Stimulated activated CD8-positive, alpha-beta memory T cell treated with anti-CD3 and anti-CD28 coated beads, Interleukin-12 subunit alpha, Interleukin-12 subunit beta, amount 100 ng/mL, for 1 hour (primary cell): ENCODE measurements at regions not wholly inside any gene's neighbourhood (a gene's known extent, or its start where the extent isn't known, plus 50 kb on each side); places are given as distances from the start of the nearest gene placed in this dataset.

ENCODE experiments used
- DNase-seq: peaks from one replicate; pipeline ENCODE4 v3.0.0-alpha.2; 2020; ENCODE audit warnings: low read depth

- DNase-seq: no peak
Observed at GRCh38 chr12:75834591-75834990, 197.0 kb downstream of the PHLDA1 start.

GRCh38 chr12:75833268-75833667 lies 198.3 kb downstream of the PHLDA1 start:
- no peak for DNase-seq

- DNase-seq: no peak
Observed at GRCh38 chr12:75831402-75831801, 200.2 kb downstream of the PHLDA1 start.

- DNase-seq: no peak
Observed at GRCh38 chr12:75827061-75827460, 204.5 kb downstream of the PHLDA1 start.

- no peak for DNase-seq
Observed at GRCh38 chr12:75825686-75826085, 205.9 kb downstream of the PHLDA1 start.

GRCh38 chr12:75823475-75823874 lies 208.1 kb downstream of the PHLDA1 start:
- no peak for DNase-seq

GRCh38 chr12:75822416-75822815 lies 209.2 kb downstream of the PHLDA1 start:
- no peak for DNase-seq

DNA sequence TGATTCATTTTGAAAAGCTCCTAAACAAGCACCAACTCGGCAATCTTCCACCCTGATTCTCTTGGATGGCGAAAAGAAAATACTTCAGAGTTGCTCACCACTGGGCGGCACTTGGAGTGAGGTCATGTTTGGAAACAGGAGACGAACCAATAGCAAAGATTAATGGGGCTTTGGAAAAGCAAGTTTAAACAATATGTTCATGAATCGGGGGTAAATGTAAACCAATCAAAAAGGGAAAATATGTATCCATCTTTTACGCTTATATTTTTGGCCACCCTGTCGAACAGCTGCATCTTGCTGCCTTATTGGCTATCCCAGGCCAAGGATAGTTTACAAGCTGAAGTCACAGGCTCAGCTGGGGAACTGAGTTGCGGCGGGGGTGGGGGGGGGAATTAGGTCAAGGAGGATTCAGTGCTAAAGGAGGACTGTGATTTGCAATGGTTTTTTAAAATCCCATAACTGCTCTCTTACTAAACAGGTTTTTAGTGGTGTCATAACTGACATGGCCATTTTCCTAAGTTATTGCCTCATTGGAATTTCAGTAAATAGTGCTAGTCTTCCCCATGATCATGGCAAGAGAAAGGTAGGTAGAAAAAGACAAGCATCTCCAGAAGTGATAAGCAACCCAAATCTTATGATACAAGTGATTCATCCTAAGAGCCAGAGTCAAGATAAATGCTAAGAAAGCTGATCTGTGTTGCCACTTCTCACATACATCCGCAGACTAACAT lies 210.6 kb downstream of the PHLDA1 start:
- no peak for DNase-seq

DNA sequence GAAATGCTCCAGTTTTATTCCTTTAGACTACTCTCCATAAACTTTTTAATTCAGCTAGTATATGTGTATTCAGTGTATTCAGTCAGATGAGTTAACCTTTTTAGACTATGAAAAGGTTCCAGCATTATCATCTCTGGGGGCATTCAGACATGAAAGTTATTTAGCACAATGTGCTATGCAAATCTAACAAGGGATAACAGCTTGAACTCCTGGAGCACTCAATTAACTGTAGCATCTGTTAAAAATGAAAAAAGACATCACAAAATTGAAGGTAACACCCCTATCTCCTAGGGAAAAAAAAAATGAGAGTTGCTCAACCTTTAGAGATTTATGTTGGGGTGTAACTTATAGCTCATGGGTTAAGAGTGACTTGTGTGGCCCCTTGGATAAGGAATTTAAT lies 211.5 kb downstream of the PHLDA1 start:
- DNase-seq: no peak

DNA sequence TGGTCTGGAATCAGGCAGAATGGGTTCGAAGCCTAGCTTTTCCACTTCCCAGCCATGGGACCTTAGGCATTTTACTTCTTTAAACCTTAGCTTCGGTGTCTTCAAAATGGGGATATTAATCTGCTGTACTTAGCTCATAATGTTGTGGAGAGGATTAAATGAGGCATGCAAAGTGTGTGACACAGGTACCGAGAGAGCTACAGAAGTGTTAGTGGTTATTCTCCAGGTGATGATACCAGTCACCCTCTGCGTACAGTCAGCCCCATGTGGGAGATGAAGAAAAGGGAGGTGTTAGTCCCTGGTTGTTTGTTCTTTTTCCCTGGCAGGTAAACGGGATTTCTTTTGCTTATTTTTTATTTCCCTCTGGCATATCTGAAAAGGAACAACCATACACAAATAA lies 212.1 kb downstream of the PHLDA1 start:
- DNase-seq: no peak

- no peak for DNase-seq
Observed at GRCh38 chr12:75818863-75819262, 212.7 kb downstream of the PHLDA1 start.

GRCh38 chr12:75816897-75817296 lies 214.7 kb downstream of the PHLDA1 start:
- no peak for DNase-seq

DNA sequence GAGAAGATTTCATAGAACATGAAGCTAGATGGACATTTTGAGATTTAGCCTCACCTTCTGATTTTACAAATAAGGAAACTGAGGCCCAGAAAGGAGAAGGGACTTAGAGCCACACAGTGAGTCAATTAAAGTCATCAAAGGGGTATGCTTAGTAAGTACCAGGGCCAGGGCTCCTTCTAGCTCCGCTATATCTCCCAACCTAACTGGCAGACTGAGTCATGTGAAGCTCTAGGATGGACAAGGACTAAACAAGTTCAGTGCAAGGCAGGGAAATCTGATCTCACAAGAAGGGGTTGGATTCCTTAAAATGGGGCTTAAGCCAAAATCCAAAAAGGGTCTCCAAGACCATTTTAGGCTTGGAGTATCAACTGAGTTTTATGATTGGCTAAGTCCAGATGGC lies 215.8 kb downstream of the PHLDA1 start:
- no peak for DNase-seq

- no peak for DNase-seq
Observed at GRCh38 chr12:75814851-75815754, 216.5 kb downstream of the PHLDA1 start.

DNA sequence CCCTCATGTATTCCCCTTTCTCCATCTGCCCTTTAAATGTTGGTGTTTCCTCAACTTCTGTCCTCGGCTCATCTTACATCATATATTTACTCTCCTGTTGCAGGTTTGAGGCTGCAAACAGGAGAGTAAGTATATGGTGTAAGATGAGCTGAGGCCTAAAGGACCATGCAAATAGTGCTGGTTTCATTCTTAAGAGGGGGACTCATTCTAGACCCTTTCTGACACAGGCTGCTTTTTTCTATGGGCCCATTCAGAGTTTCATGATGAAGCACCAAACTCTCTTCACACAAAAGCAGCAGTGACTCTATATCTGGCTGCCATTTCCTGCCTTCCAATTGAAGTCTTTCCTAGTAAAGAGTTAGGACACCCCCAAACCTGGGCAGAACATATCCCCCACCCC lies 218.5 kb downstream of the PHLDA1 start:
- DNase-seq: no peak

- DNase-seq: no peak
Observed at GRCh38 chr12:75812271-75813018, 219.1 kb downstream of the PHLDA1 start.

DNA sequence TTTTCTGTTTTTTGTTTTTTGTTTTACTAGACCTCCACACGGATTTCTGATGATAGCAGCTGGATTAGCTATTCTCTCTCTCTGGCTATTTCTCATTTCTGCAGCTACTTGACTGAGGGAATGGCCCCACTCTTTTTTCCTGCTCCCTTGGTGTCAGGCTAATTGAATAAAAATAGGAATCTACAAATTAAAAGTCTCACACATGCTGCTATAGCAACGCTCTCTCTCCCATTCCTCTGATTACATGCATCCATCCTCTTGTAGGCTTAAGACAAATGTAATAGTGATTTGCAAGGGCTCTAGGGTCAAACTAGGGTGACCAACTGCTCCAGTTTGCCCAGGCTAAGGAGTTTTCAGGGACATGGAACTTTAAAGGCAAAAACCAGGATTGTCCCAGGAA lies 221.8 kb downstream of the PHLDA1 start:
- DNase-seq: no peak

- DNase-seq: no peak
Observed at GRCh38 chr12:75807494-75807893, 224.1 kb downstream of the PHLDA1 start.

- DNase-seq: no peak
Observed at GRCh38 chr12:75805905-75806304, 225.7 kb downstream of the PHLDA1 start.

- no peak for DNase-seq
Observed at GRCh38 chr12:75805320-75805719, 226.3 kb downstream of the PHLDA1 start.

- no peak for DNase-seq
Observed at GRCh38 chr12:75798136-75798926, 233.2 kb downstream of the PHLDA1 start.

DNA sequence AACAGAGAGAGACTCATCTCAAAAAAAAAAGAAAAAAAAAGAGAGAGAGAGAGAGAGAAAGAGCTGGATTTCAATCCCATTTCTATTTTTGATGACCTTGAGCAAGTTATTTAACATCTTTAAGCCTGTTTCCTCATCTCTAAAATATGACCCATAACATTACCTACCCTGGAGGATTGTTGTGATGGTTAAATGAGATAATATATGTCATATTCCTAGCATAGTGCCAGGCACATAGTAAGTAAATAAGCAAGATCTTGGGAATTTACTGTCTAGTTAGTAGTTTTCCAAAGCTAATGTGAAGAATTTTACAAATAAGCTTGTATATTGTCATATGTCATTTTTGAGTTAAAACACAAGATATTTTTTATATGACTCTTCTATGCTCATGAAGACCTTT lies 236.5 kb downstream of the PHLDA1 start:
- no peak for DNase-seq
